Activated naive CD8-positive, alpha-beta T cell treated with anti-CD3 and anti-CD28 coated beads, Interleukin-2, amount 50 U/mL, for 24 hours (primary cell): ENCODE measurements at regions not wholly inside any gene's neighbourhood (a gene's known extent, or its start where the extent isn't known, plus 50 kb on each side); places are given as distances from the start of the nearest gene placed in this dataset.
A peak's percentile ranks its signal among the peaks of the same experiment; 100 is the strongest.

Source experiments
- ATAC-seq: fragments of 150-1000 bp; cut with Tn5 transposase; one replicate; pipeline ENCODE4 v1.10.0; 2021
- DNase-seq: peaks from one replicate; pipeline ENCODE4 v3.0.0; 2021
- H3K27ac Mint-ChIP-seq: one replicate; pipeline ENCODE4 v1.8.0; 2021; ENCODE audit warnings: mild to moderate bottlenecking, mixed read lengths
- H3K27me3 Mint-ChIP-seq: one replicate; pipeline ENCODE4 v1.8.0; 2021; ENCODE audit warnings: mixed read lengths
- H3K36me3 Mint-ChIP-seq: one replicate; pipeline ENCODE4 v1.8.0; 2021; ENCODE audit warnings: low read depth, mixed read lengths
- H3K4me1 Mint-ChIP-seq: one replicate; pipeline ENCODE4 v1.8.0; 2021; ENCODE audit warnings: mixed read lengths
- H3K4me3 Mint-ChIP-seq: one replicate; pipeline ENCODE4 v1.8.0; 2021; ENCODE audit warnings: mild to moderate bottlenecking, moderate library complexity, mixed read lengths
- H3K9me3 Mint-ChIP-seq: one replicate; pipeline ENCODE4 v1.8.0; 2021; ENCODE audit warnings: mixed read lengths

DNA sequence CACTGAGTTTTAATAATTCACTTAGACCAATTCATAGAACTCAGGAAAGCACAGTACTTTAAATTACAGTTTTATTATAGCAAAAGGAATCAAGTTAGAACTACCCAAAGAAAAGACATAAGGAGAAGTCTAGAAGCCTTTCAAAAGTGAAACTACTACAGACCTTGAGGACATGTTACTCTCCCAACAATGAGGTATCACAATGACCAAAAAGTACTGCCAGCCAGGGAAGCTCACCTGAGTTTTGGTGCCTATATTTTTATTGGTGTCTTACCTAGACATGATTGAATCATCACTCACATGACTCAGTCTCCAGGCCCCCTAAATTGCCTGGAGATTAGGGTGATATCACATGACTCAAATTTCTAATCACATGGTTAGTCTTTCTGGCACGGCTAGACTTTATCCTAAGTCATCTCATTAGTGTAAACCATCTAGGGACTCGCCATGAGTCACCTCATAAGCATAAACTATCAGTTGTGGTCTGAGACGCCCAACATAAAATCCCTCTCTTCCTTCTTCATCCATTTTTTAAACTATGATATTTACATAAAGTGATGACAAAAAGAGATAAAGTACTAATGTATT lies 372.3 kb downstream of the TMA16 start:
- DNase-seq (no peak), ATAC-seq (peak; percentile 61)
- H3K4me3 Mint-ChIP-seq, result no peak overlapping the region
- no peak overlapping the region for H3K27ac Mint-ChIP-seq
- H3K9me3 Mint-ChIP-seq, result no peaks in the 10 kb centered on the region
- no peaks in the 10 kb centered on the region for H3K4me1 Mint-ChIP-seq
- no peaks in the 10 kb centered on the region for H3K27me3 Mint-ChIP-seq
- H3K36me3 Mint-ChIP-seq, result no peaks in the 10 kb centered on the region

DNA sequence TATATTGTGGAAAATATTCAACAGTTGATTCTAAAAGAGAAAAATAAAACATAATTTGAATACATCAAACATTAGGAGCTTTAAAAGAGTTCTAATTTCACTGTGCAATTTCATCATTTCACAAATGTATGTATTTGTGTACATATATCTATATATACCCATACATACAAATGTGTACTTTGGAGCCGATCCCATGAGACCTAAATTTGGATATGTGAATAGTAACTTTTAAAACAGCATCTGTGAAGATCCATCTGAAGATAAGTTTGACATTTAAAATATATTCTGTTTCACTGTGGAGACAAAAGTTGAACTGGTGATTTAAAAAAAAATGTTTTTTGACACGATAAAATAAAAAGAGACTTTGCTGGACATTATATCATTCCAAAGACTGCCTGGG lies 374.0 kb downstream of the TMA16 start:
- Mint-ChIP-seq H3K36me3 (no peaks in the 10 kb centered on the region), H3K4me3 (no peak overlapping the region), H3K4me1 (no peaks in the 10 kb centered on the region), H3K27me3 (no peaks in the 10 kb centered on the region), H3K27ac (no peak overlapping the region), H3K9me3 (no peaks in the 10 kb centered on the region)
- ATAC-seq (no peak), DNase-seq (no peak)

DNA sequence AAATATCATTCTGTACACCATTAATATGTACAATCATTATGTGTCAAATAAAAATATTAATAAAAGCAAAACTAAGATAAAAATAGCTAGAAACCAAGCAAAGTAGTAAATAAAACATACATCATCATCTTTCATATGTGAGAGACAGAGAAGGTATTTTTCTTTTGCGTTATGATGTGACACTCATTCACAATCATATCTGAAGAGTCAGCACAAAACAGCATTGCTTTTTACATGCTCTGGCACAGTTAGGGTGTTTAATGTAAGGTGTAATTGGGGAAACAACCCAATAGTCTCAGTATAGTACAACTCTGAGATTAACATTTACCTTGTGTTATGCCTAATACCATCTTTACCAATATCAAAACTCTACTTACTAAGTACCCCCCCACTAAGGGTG lies 376.6 kb downstream of the TMA16 start:
- peaks cover 1% of the 10 kb centered on the region for H3K36me3 Mint-ChIP-seq
- DNase-seq (no peak), ATAC-seq (no peak)
- H3K4me1 Mint-ChIP-seq, result no peaks in the 10 kb centered on the region
- no peaks in the 10 kb centered on the region for H3K27me3 Mint-ChIP-seq
- no peak overlapping the region for H3K4me3 Mint-ChIP-seq
- no peak overlapping the region for H3K27ac Mint-ChIP-seq
- H3K9me3 Mint-ChIP-seq, result no peaks in the 10 kb centered on the region

DNA sequence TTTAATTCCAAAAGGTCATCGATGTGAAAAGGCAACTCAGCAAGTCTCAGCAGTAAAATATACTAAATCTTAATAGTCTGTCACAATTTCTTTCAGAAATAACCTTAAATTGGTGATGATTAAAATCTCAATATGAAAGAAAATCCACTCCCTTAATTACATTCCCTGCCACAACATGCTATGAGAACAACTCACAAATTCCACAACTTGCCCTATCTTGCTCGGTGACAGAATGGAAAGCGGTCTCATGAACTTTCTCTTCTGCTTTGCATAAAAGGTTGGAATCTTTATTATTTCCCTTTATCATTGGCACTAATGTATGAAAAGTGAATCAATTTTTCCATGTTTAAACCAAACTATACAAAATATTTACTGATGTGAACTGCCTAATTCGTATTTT lies 380.8 kb downstream of the TMA16 start:
- DNase-seq (no peak), ATAC-seq (no peak)
- Mint-ChIP-seq H3K4me3 (no peak overlapping the region), H3K9me3 (no peaks in the 10 kb centered on the region), H3K36me3 (peaks cover 1% of the 10 kb centered on the region), H3K4me1 (no peaks in the 10 kb centered on the region), H3K27ac (no peak overlapping the region), H3K27me3 (no peaks in the 10 kb centered on the region)

DNA sequence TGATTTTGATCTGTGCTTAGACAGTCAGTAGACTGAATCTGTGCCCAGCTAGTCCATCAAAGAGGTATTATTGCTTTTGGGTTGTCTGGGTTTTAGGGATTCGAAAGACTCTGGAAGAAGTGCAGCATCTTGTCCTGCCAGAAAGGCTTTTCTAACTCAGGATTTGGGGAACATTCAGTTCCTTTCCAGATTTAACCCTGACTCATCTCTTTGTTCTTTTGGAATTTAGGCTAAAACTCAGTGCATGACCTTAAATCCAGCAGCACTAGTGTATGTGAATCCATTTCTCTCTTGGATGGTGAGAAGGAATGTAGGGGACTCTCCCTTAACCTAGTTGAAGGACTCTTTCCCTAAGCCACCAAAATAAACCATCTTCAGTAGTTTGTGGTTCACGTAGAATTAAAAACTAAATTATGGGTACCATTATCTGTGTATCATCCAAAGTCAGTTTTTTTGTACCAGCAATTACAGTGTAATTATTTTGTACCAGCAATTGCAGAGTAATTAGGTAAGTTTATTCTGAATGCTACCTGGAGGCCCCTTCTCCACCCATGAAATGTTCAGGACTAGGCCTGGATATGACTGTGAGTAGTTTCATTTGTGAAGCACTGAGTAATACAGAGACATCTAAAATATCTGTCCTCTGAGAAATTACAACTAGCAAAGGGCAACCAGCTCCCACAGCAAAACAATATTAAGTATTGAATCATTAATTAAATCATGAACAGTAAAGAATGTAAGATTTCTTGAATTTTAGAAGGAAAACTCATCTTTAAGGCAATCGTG lies 384.0 kb downstream of the TMA16 start:
- DNase-seq, result no peak
- Mint-ChIP-seq H3K36me3 (peaks cover 1% of the 10 kb centered on the region), H3K9me3 (no peaks in the 10 kb centered on the region), H3K27me3 (no peaks in the 10 kb centered on the region), H3K4me1 (no peaks in the 10 kb centered on the region), H3K4me3 (no peak overlapping the region), H3K27ac (no peak overlapping the region)
- ATAC-seq, result no peak

DNA sequence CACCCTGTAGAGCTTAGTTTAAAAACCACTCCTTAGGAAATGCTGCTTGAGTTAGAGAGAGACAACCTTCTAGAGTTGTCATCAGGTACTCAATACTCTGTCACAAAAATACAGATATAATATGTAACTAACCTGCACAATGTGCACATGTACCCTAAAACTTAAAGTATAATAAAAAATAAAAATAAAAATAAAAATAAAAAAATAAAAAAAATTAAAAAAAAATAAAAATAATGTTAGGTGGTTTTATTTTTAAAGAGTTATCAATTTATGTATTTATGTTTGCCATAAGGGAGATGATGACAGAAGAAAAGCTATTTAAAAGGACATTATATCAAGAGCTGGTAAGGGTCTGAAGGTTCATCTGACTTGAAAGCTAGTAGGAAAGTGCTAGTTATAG lies 397.9 kb downstream of the TMA16 start:
- no peaks in the 10 kb centered on the region for H3K27me3 Mint-ChIP-seq
- no peak overlapping the region for H3K4me3 Mint-ChIP-seq
- DNase-seq, result no peak
- H3K4me1 Mint-ChIP-seq, result peaks cover 15% of the 10 kb centered on the region
- no peak for ATAC-seq
- H3K36me3 Mint-ChIP-seq, result no peaks in the 10 kb centered on the region
- peaks cover 7% of the 10 kb centered on the region for H3K9me3 Mint-ChIP-seq
- no peak overlapping the region for H3K27ac Mint-ChIP-seq

DNA sequence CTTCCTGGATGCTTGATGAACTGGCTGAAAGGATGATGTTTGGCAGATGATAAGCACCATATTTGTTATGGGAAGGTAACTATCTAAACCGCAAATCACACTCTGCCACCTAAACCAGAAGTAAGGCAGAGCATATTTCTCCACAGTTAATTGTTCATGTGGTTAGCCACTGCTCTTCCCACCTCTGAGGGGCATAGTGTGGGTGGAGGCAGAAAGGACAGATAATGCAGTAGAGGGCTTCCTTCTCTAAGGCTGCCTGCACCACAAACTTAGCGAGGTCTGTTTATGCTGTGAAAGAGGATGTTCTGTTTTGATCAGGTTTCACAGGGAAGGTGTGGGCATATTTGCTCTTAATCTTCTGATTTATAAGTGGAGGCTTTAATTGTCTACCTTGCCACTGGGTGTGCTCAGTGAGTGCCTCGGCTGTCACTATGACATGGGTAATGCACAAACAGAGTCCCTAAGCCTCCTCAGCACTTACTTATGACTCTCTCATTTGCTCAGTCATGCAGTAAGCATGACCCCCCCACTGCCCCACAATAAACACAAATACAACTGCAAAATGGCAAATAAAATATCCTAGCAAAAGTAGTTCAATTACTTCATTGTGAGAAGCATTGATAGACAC lies 401.0 kb downstream of the TMA16 start:
- no peak overlapping the region for H3K27ac Mint-ChIP-seq
- peaks cover 15% of the 10 kb centered on the region for H3K4me1 Mint-ChIP-seq
- no peak for DNase-seq
- H3K36me3 Mint-ChIP-seq, result no peaks in the 10 kb centered on the region
- H3K4me3 Mint-ChIP-seq, result no peak overlapping the region
- ATAC-seq, result peak; percentile 82
- H3K27me3 Mint-ChIP-seq, result no peaks in the 10 kb centered on the region
- peaks cover 7% of the 10 kb centered on the region for H3K9me3 Mint-ChIP-seq

DNA sequence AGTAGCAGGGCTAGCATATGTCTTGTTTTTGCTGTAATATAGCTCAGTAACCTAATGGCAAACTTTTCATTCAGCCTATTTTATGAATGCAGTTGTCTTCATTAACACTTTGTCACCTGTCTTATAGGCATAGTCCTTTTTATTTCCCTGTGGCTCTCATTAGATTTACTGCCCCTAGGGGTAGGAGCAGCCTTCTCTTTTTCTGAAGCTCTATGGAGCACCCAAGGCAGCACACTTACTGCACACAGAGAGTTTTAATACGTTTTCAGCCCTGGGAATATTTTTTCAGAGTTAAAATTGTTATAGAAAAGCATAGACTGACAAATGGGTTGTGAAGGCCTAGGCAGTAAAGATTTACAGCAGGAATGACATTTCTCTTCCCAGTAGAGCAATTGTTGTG lies 406.8 kb downstream of the TMA16 start:
- no peaks in the 10 kb centered on the region for H3K36me3 Mint-ChIP-seq

DNA sequence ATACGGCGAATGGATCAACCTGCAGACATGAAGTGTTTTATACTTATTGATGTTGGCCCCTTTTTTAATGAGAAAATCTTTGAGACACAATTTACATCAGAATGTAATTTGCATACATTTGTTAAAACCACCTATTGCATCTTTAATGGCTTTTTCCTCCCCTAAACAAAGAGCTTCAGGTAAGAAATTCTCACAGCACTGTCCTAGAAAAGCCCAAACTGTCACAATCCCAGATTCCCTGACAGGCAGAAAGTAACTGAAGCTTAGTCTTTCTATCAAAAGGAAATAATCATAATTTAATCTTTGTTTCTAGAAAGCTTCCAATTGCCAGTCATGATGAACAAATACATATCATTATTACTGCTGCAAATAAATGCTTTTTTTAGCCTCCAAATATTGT lies 407.9 kb downstream of the TMA16 start:
- no peak overlapping the region for H3K4me3 Mint-ChIP-seq
- no peak for ATAC-seq
- no peak overlapping the region for H3K27ac Mint-ChIP-seq
- DNase-seq, result no peak
- H3K4me1 Mint-ChIP-seq, result no peaks in the 10 kb centered on the region
- H3K9me3 Mint-ChIP-seq, result no peaks in the 10 kb centered on the region
- no peaks in the 10 kb centered on the region for H3K36me3 Mint-ChIP-seq
- H3K27me3 Mint-ChIP-seq, result no peaks in the 10 kb centered on the region

More for the DNA sequence above, 406.8 kb downstream of the TMA16 start:
- peaks cover 4% of the 10 kb centered on the region for H3K4me1 Mint-ChIP-seq
- H3K9me3 Mint-ChIP-seq, result peaks cover 6% of the 10 kb centered on the region
- H3K27me3 Mint-ChIP-seq, result no peaks in the 10 kb centered on the region
- no peak for DNase-seq
- H3K27ac Mint-ChIP-seq, result no peak overlapping the region
- ATAC-seq, result no peak
- no peak overlapping the region for H3K4me3 Mint-ChIP-seq

DNA sequence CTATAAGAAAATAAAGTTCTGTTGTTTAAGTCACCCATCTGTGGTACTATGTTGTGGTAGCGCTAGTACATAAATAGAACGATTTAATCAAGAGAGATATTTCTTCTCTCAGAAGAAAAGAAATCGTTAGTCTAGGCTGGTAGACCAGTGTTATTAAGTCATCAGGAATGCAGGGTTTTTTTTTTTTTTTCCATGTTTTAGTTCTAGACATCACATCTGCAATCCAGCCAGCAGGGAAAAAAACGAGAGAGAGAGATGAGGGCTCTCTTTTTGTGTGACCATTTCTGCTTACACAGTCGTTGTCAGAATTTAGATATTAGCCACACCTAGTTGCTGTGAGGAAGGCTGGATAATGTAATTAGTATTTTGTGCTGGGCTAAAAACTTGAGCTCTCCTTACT lies 417.4 kb downstream of the TMA16 start:
- Mint-ChIP-seq H3K4me1 (no peaks in the 10 kb centered on the region), H3K27me3 (no peaks in the 10 kb centered on the region), H3K36me3 (no peaks in the 10 kb centered on the region), H3K4me3 (no peak overlapping the region), H3K9me3 (no peaks in the 10 kb centered on the region), H3K27ac (no peak overlapping the region)
- DNase-seq (no peak), ATAC-seq (no peak)

DNA sequence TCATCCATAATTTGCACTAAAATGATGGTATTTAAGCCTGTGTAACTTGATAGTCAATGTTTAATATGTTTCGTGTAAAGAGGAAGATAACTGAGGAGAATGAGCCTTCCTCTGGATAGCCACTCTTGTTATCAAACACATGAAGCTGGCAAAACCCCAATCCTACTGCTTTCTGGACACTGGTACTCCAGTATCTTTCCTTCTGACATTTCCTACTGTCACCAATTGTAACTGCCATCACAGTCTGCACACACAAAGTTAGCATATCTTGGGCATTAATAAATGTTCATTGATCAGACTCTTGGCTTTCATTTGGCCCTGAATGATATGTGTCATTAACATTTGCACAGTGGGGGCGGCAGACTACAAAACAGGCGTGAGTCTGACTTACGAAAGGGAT lies 419.1 kb downstream of the TMA16 start:
- Mint-ChIP-seq H3K9me3 (no peaks in the 10 kb centered on the region), H3K4me1 (no peaks in the 10 kb centered on the region), H3K36me3 (no peaks in the 10 kb centered on the region), H3K27me3 (no peaks in the 10 kb centered on the region), H3K4me3 (no peak overlapping the region), H3K27ac (no peak overlapping the region)
- no peak for ATAC-seq
- DNase-seq, result no peak

DNA sequence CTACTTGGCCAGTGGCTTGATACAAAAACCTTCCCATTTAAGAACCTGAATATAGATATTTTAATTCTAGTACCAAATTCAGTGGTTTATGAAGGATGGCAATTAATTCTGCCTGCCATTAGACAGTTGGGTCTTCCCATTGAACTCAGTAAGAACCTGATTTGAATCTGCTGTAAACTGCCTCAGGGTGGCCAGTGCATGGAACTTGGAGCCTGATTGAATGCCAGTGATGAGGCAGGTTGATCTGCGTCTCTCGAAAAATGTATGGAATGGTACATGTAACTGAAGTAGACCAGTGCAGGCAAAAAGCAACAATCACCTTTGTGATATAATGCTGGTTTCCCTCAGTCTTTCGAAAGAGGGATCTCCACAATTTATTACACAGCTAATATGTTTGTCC lies 421.4 kb downstream of the TMA16 start:
- no peak overlapping the region for H3K4me3 Mint-ChIP-seq
- no peak for DNase-seq
- no peaks in the 10 kb centered on the region for H3K36me3 Mint-ChIP-seq
- no peaks in the 10 kb centered on the region for H3K27me3 Mint-ChIP-seq
- H3K4me1 Mint-ChIP-seq, result no peaks in the 10 kb centered on the region
- no peak overlapping the region for H3K27ac Mint-ChIP-seq
- no peaks in the 10 kb centered on the region for H3K9me3 Mint-ChIP-seq
- ATAC-seq, result no peak

DNA sequence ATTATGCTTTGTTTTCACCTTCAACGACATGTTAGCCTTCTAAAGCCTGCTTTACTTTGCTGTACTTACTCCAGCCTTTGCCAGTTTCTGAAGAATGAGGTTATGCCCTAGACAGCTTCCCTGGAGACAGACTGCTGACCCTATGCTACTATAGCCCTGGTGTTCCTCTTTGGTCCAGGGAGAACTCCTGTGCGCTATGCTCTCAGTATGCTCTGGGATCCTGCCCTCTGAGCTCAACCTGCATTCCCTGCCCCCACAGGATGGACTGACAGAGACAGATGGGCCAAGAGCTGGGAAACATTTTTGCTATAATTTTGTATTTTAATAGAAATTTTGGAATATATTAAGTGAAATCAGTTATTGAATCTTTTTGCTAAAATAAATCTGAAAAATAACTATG lies 425.9 kb downstream of the TMA16 start:
- no peak overlapping the region for H3K4me3 Mint-ChIP-seq
- no peak overlapping the region for H3K27ac Mint-ChIP-seq
- no peaks in the 10 kb centered on the region for H3K9me3 Mint-ChIP-seq
- no peaks in the 10 kb centered on the region for H3K4me1 Mint-ChIP-seq
- no peaks in the 10 kb centered on the region for H3K27me3 Mint-ChIP-seq
- ATAC-seq, result no peak
- H3K36me3 Mint-ChIP-seq, result no peaks in the 10 kb centered on the region
- no peak for DNase-seq

DNA sequence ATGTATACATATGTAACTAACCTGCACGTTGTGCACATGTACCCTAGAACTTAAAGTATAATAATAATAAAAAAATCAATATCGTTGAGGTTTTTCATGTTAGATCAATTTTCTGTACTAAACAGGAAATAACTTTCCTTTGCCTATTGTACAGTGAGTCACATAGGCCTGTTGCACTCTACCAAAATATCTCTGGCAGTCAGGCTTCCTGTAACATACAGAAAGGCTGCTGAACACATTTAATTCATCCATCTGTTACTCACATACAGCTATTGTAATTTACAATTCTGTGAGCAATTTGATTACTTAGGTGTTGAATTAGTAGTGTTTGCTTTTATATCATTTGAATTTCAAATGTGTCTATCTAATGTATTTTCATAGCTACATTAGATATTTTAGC lies 427.8 kb downstream of the TMA16 start:
- H3K4me1 Mint-ChIP-seq, result no peaks in the 10 kb centered on the region
- H3K4me3 Mint-ChIP-seq, result no peak overlapping the region
- no peaks in the 10 kb centered on the region for H3K27me3 Mint-ChIP-seq
- no peaks in the 10 kb centered on the region for H3K9me3 Mint-ChIP-seq
- H3K36me3 Mint-ChIP-seq, result no peaks in the 10 kb centered on the region
- ATAC-seq (no peak), DNase-seq (no peak)
- no peak overlapping the region for H3K27ac Mint-ChIP-seq

DNA sequence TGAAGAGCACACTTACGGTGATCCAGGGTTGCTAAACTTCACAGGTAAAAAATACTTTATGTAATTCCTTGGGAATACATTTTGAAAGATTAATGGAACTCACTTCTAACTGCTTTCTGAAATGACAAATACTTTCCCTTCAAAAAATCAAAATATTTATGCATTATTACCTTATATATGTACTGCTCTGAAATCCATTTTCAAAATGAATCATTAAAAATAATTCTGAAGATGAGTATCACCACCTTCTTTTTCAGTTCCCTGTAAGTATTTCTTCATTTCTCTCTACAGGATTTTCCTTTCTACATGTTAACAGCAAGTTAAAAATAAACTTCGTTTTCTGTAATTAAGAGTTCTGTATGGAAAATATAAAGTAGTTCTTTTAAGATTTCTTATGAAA lies 428.6 kb downstream of the TMA16 start:
- H3K27ac Mint-ChIP-seq, result no peak overlapping the region
- no peaks in the 10 kb centered on the region for H3K4me1 Mint-ChIP-seq
- no peaks in the 10 kb centered on the region for H3K27me3 Mint-ChIP-seq
- DNase-seq (no peak), ATAC-seq (no peak)
- H3K36me3 Mint-ChIP-seq, result no peaks in the 10 kb centered on the region
- no peaks in the 10 kb centered on the region for H3K9me3 Mint-ChIP-seq
- no peak overlapping the region for H3K4me3 Mint-ChIP-seq
